ENCODE measurements at regions not wholly inside any gene's neighbourhood (a gene's known extent, or its start where the extent isn't known, plus 50 kb on each side); places are given as distances from the start of the nearest gene placed in this dataset.

GRCh38 chr13:50713523-50714248 is 129.8 kb downstream of the DLEU7 start:
- TF ChIP-seq CTCF (IDR thresholded peaks at IDR 0.05; ENCODE audit: borderline replicate concordance, extremely low read depth, low read length, poor library complexity, severe bottlenecking) (no peak), EZH2 (IDR thresholded peaks at IDR 0.05; ENCODE audit: borderline replicate concordance, low read depth, low read length, severe bottlenecking) (no peak)
